SK-N-SH treated with all-trans-retinoic acid at 6 μM for 48 hours (cell line): ENCODE measurements at regions not wholly inside any gene's neighbourhood (a gene's known extent, or its start where the extent isn't known, plus 50 kb on each side); places are given as distances from the start of the nearest gene placed in this dataset.

Source experiments
- ATAC-seq: fragments of 200-7000 bp; cut with Tn5 transposase; 3 replicates; pipeline ENCODE4 v1.9.1; 2020; ENCODE audit warnings: mild to moderate bottlenecking, moderate library complexity
- ARNTL ChIP-seq: fragments of 450-650 bp; formaldehyde crosslinking; IDR thresholded peaks from 2 replicates; pipeline ENCODE4 v1.5.0; 2020; ENCODE audit warnings: low read depth, mild to moderate bottlenecking, moderate library complexity, borderline replicate concordance
- BACH2 ChIP-seq: fragments of 250-450 bp; sonication (Bioruptor Pico); IDR thresholded peaks from 2 replicates; pipeline ENCODE4 v1.9.0; 2021; ENCODE audit warnings: mild to moderate bottlenecking, borderline replicate concordance
- CSRNP3 ChIP-seq: fragments of 250-450 bp; sonication (Bioruptor Pico); IDR thresholded peaks from 2 replicates; pipeline ENCODE4 v1.5.1; 2021; ENCODE audit warnings: mild to moderate bottlenecking, moderate library complexity
- ESRRG ChIP-seq: fragments of 250-450 bp; sonication (Bioruptor Pico); IDR thresholded peaks from 2 replicates; pipeline ENCODE4 v1.6.1; 2021; ENCODE audit warnings: mild to moderate bottlenecking
- GLIS3 ChIP-seq: fragments of 250-450 bp; sonication (Bioruptor Pico); IDR thresholded peaks from 2 replicates; pipeline ENCODE4 v1.5.0; 2020; ENCODE audit warnings: mild to moderate bottlenecking, moderate library complexity
- ISL1 ChIP-seq: fragments of 250-450 bp; sonication (Bioruptor Pico); IDR thresholded peaks from 2 replicates; pipeline ENCODE4 v2.1.2; 2022; ENCODE audit warnings: mild to moderate bottlenecking, moderate library complexity
- OSR1 ChIP-seq: fragments of 250-450 bp; sonication (Bioruptor Pico); IDR thresholded peaks from 2 replicates; pipeline ENCODE4 v1.8.0; 2022; ENCODE audit warnings: moderate library complexity, mild to moderate bottlenecking, inconsistent platforms
- PATZ1 ChIP-seq: fragments of 250-450 bp; sonication (Bioruptor Pico); IDR thresholded peaks from 2 replicates; pipeline ENCODE4 v1.8.0; 2020; ENCODE audit warnings: mild to moderate bottlenecking, moderate library complexity, borderline replicate concordance
- PPARA ChIP-seq: fragments of 250-450 bp; sonication (Bioruptor Pico); IDR thresholded peaks from 2 replicates; pipeline ENCODE4 v1.5.0; 2020; ENCODE audit warnings: mild to moderate bottlenecking, borderline replicate concordance
- RARB ChIP-seq: fragments of 250-450 bp; sonication (Bioruptor Pico); IDR thresholded peaks from 2 replicates; pipeline ENCODE4 v1.8.0; 2021; ENCODE audit warnings: mild to moderate bottlenecking, moderate library complexity
- SNAI2 ChIP-seq: fragments of 250-450 bp; sonication (Bioruptor Pico); IDR thresholded peaks from 2 replicates; pipeline ENCODE4 v1.5.0; 2020; ENCODE audit warnings: mild to moderate bottlenecking, moderate library complexity
- TCF4 ChIP-seq: fragments of 250-450 bp; sonication (Bioruptor Pico); IDR thresholded peaks from 2 replicates; pipeline ENCODE4 v1.8.0; 2021; ENCODE audit warnings: mild to moderate bottlenecking, moderate library complexity, borderline replicate concordance
- TOX ChIP-seq: fragments of 250-450 bp; sonication (Bioruptor Pico); IDR thresholded peaks from 2 replicates; pipeline ENCODE4 v1.8.0; 2021; ENCODE audit warnings: mild to moderate bottlenecking, moderate library complexity, borderline replicate concordance
- ZC3H10 ChIP-seq: fragments of 250-450 bp; sonication (Bioruptor Pico); IDR thresholded peaks from 2 replicates; pipeline ENCODE4 v1.5.1; 2021; ENCODE audit warnings: mild to moderate bottlenecking, moderate library complexity
- ZFP3 ChIP-seq: fragments of 250-450 bp; sonication (Bioruptor Pico); IDR thresholded peaks from 2 replicates; pipeline ENCODE4 v1.5.0; 2020; ENCODE audit warnings: mild to moderate bottlenecking, moderate library complexity
- ZFP30 ChIP-seq: fragments of 450-650 bp; formaldehyde crosslinking; IDR thresholded peaks from 2 replicates; pipeline ENCODE4 v1.5.0; 2022; ENCODE audit warnings: mild to moderate bottlenecking, moderate library complexity
- ZNF70 ChIP-seq: fragments of 450-650 bp; formaldehyde crosslinking; IDR thresholded peaks from 2 replicates; pipeline ENCODE4 v1.5.0; 2020; ENCODE audit warnings: mild to moderate bottlenecking, moderate library complexity
- TF ChIP-seq, protein P1 (sequence below): fragments of 250-450 bp; sonication (Bioruptor Pico); IDR thresholded peaks from 2 replicates; pipeline ENCODE4 v1.5.0; 2020; ENCODE audit warnings: mild to moderate bottlenecking, moderate library complexity
- TF ChIP-seq, protein P2 (sequence below): fragments of 250-450 bp; sonication (Bioruptor Pico); IDR thresholded peaks from 2 replicates; pipeline ENCODE4 v1.8.0; 2021; ENCODE audit warnings: low read depth, mild to moderate bottlenecking, moderate library complexity, borderline replicate concordance

- TF ChIP-seq, protein P1, sequence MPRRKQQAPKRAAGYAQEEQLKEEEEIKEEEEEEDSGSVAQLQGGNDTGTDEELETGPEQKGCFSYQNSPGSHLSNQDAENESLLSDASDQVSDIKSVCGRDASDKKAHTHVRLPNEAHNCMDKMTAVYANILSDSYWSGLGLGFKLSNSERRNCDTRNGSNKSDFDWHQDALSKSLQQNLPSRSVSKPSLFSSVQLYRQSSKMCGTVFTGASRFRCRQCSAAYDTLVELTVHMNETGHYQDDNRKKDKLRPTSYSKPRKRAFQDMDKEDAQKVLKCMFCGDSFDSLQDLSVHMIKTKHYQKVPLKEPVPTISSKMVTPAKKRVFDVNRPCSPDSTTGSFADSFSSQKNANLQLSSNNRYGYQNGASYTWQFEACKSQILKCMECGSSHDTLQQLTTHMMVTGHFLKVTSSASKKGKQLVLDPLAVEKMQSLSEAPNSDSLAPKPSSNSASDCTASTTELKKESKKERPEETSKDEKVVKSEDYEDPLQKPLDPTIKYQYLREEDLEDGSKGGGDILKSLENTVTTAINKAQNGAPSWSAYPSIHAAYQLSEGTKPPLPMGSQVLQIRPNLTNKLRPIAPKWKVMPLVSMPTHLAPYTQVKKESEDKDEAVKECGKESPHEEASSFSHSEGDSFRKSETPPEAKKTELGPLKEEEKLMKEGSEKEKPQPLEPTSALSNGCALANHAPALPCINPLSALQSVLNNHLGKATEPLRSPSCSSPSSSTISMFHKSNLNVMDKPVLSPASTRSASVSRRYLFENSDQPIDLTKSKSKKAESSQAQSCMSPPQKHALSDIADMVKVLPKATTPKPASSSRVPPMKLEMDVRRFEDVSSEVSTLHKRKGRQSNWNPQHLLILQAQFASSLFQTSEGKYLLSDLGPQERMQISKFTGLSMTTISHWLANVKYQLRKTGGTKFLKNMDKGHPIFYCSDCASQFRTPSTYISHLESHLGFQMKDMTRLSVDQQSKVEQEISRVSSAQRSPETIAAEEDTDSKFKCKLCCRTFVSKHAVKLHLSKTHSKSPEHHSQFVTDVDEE (CRISPR knock-in tag) = no peak
- TF ChIP-seq TOX (CRISPR knock-in tag) = no peak
These were observed 261.8 kb upstream of the KLF6 start (continued) for GRCh38 chr10:4046712-4047354.

- no peak for TF ChIP-seq CSRNP3 (CRISPR knock-in tag)
- no peak for TF ChIP-seq PATZ1 (CRISPR knock-in tag)
- no peak for TF ChIP-seq ESRRG
- no peak for TF ChIP-seq ZFP30 (CRISPR knock-in tag)
- TF ChIP-seq, protein P2, sequence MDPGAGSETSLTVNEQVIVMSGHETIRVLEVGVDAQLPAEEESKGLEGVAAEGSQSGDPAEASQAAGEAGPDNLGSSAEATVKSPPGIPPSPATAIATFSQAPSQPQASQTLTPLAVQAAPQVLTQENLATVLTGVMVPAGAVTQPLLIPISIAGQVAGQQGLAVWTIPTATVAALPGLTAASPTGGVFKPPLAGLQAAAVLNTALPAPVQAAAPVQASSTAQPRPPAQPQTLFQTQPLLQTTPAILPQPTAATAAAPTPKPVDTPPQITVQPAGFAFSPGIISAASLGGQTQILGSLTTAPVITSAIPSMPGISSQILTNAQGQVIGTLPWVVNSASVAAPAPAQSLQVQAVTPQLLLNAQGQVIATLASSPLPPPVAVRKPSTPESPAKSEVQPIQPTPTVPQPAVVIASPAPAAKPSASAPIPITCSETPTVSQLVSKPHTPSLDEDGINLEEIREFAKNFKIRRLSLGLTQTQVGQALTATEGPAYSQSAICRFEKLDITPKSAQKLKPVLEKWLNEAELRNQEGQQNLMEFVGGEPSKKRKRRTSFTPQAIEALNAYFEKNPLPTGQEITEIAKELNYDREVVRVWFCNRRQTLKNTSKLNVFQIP = no peak
- no peak for TF ChIP-seq ISL1 (CRISPR knock-in tag)
- no peak for TF ChIP-seq GLIS3
- no peak for TF ChIP-seq ZC3H10
- no peak for TF ChIP-seq ZNF70 (CRISPR knock-in tag)
- no peak for TF ChIP-seq RARB (CRISPR knock-in tag)
- TF ChIP-seq ARNTL (CRISPR knock-in tag) = no peak
- TF ChIP-seq SNAI2 = no peak
- no peak for TF ChIP-seq ZFP3 (CRISPR knock-in tag)
- no peak for ATAC-seq
These were observed 261.0 kb upstream of the KLF6 start for GRCh38 chr10:4046030-4046429.

- no peak for ATAC-seq
- TF ChIP-seq ISL1 (CRISPR knock-in tag) = no peak
- no peak for TF ChIP-seq ZFP3 (CRISPR knock-in tag)
- TF ChIP-seq ZFP30 (CRISPR knock-in tag) = no peak
- TF ChIP-seq, protein P1 (CRISPR knock-in tag) = no peak
- no peak for TF ChIP-seq TCF4 (CRISPR knock-in tag)
- TF ChIP-seq OSR1 = no peak
- TF ChIP-seq PATZ1 (CRISPR knock-in tag) = no peak
- TF ChIP-seq ARNTL (CRISPR knock-in tag) = no peak
- TF ChIP-seq SNAI2 = no peak
- no peak for TF ChIP-seq TOX (CRISPR knock-in tag)
- TF ChIP-seq, protein P2 = no peak
- TF ChIP-seq PPARA (CRISPR knock-in tag) = no peak
- TF ChIP-seq ZNF70 (CRISPR knock-in tag) = no peak
- no peak for TF ChIP-seq ESRRG
- TF ChIP-seq CSRNP3 (CRISPR knock-in tag) = no peak
- no peak for TF ChIP-seq BACH2 (CRISPR knock-in tag)
These were observed 259.1 kb upstream of the KLF6 start for GRCh38 chr10:4043897-4044665.
